HL-60 (cell line): ENCODE measurements at regions not wholly inside any gene's neighbourhood (a gene's known extent, or its start where the extent isn't known, plus 50 kb on each side); places are given as distances from the start of the nearest gene placed in this dataset.

ENCODE experiments used
- CTCF ChIP-seq: IDR thresholded peaks from one replicate; pipeline ENCODE4 v1.5.1; 2011; ENCODE audit warnings: low read length, control low read depth, inconsistent platforms; ENCODE audit not compliant: insufficient read depth
- GABPA ChIP-seq: IDR thresholded peaks from 2 replicates; pipeline ENCODE4 v1.6.1; 2012; ENCODE audit warnings: low read depth
- POLR2AphosphoS5 ChIP-seq: IDR thresholded peaks from 2 replicates; pipeline ENCODE4 v1.6.1; 2012; ENCODE audit warnings: low read depth
- REST ChIP-seq: IDR thresholded peaks from 2 replicates; pipeline ENCODE4 v1.6.1; 2012; ENCODE audit warnings: low read depth; ENCODE audit not compliant: insufficient replicate concordance
- SPI1 ChIP-seq: IDR thresholded peaks from 2 replicates; pipeline ENCODE4 v1.6.1; 2012; ENCODE audit warnings: low read depth, mild to moderate bottlenecking, borderline replicate concordance

GRCh38 chr21:34266351-34266750, 97.5 kb upstream of the KCNE2 start:
- no peak for TF ChIP-seq CTCF
- TF ChIP-seq GABPA = no peak
- no peak for TF ChIP-seq SPI1
- TF ChIP-seq POLR2AphosphoS5 = no peak
- TF ChIP-seq REST = no peak
